ENCODE measurements at regions not wholly inside any gene's neighbourhood (a gene's known extent, or its start where the extent isn't known, plus 50 kb on each side); places are given as distances from the start of the nearest gene placed in this dataset.

- Histone ChIP-seq H3K4me2 (ENCODE audit: low read length) (no peak overlapping the region), H3K36me3 (replicated peaks; ENCODE audit: low read depth, low read length) (no peaks in the 10 kb centered on the region), H2AFZ (ENCODE audit: low read depth, low read length) (no peak overlapping the region), H3K79me2 (ENCODE audit: low read length) (no peaks in the 10 kb centered on the region), H3K4me1 (ENCODE audit: low read length) (no peaks in the 10 kb centered on the region), H3K27ac (ENCODE audit: low read length) (no peak overlapping the region), H3K27me3 (ENCODE audit: low read depth, low read length) (no peaks in the 10 kb centered on the region), H3K4me3 (ENCODE audit: low read length) (no peak overlapping the region), H3K9ac (ENCODE audit: low read length) (no peak overlapping the region), H4K20me1 (ENCODE audit: insufficient read depth, low read length) (no peaks in the 10 kb centered on the region), H3K9me3 (ENCODE audit: insufficient read depth, low read length) (no peaks in the 10 kb centered on the region)
- no peak for TF ChIP-seq EZH2phosphoT487 (IDR thresholded peaks at IDR 0.05; ENCODE audit: low read depth)
- TF ChIP-seq, protein P1, sequence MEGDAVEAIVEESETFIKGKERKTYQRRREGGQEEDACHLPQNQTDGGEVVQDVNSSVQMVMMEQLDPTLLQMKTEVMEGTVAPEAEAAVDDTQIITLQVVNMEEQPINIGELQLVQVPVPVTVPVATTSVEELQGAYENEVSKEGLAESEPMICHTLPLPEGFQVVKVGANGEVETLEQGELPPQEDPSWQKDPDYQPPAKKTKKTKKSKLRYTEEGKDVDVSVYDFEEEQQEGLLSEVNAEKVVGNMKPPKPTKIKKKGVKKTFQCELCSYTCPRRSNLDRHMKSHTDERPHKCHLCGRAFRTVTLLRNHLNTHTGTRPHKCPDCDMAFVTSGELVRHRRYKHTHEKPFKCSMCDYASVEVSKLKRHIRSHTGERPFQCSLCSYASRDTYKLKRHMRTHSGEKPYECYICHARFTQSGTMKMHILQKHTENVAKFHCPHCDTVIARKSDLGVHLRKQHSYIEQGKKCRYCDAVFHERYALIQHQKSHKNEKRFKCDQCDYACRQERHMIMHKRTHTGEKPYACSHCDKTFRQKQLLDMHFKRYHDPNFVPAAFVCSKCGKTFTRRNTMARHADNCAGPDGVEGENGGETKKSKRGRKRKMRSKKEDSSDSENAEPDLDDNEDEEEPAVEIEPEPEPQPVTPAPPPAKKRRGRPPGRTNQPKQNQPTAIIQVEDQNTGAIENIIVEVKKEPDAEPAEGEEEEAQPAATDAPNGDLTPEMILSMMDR (IDR thresholded peaks at IDR 0.05; ENCODE audit: low read depth, low read length) = no peak
Measured at GRCh38 chr12:130007771-130008170, 103.9 kb upstream of the TMEM132D start.

GRCh38 chr12:130008241-130008640, 104.4 kb upstream of the TMEM132D start:
- Histone ChIP-seq H3K4me2 (ENCODE audit: low read length) (no peak overlapping the region), H3K27ac (ENCODE audit: low read length) (no peak overlapping the region), H3K4me1 (ENCODE audit: low read length) (no peaks in the 10 kb centered on the region), H3K9ac (ENCODE audit: low read length) (no peak overlapping the region), H4K20me1 (ENCODE audit: insufficient read depth, low read length) (no peaks in the 10 kb centered on the region), H3K36me3 (replicated peaks; ENCODE audit: low read depth, low read length) (no peaks in the 10 kb centered on the region), H3K4me3 (ENCODE audit: low read length) (no peak overlapping the region), H3K27me3 (ENCODE audit: low read depth, low read length) (no peaks in the 10 kb centered on the region), H3K9me3 (ENCODE audit: insufficient read depth, low read length) (no peaks in the 10 kb centered on the region), H2AFZ (ENCODE audit: low read depth, low read length) (no peak overlapping the region), H3K79me2 (ENCODE audit: low read length) (no peaks in the 10 kb centered on the region)
- TF ChIP-seq, protein P1 (IDR thresholded peaks at IDR 0.05; ENCODE audit: low read depth, low read length) = no peak
- no peak for TF ChIP-seq EZH2phosphoT487 (IDR thresholded peaks at IDR 0.05; ENCODE audit: low read depth)

- H3K4me2 ChIP-seq (ENCODE audit: low read length) = no peak overlapping the region
- H2AFZ ChIP-seq (ENCODE audit: low read depth, low read length) = no peak overlapping the region
- H3K4me3 ChIP-seq (ENCODE audit: low read length) = no peak overlapping the region
- no peak for TF ChIP-seq EZH2phosphoT487 (IDR thresholded peaks at IDR 0.05; ENCODE audit: low read depth)
- TF ChIP-seq, protein P1 (IDR thresholded peaks at IDR 0.05; ENCODE audit: low read depth, low read length) = no peak
- H3K79me2 ChIP-seq (ENCODE audit: low read length) = no peaks in the 10 kb centered on the region
- no peak overlapping the region for H3K9ac ChIP-seq (ENCODE audit: low read length)
- no peak overlapping the region for H3K27ac ChIP-seq (ENCODE audit: low read length)
- no peaks in the 10 kb centered on the region for H3K27me3 ChIP-seq (ENCODE audit: low read depth, low read length)
- no peaks in the 10 kb centered on the region for H3K4me1 ChIP-seq (ENCODE audit: low read length)
- H3K9me3 ChIP-seq (ENCODE audit: insufficient read depth, low read length) = no peaks in the 10 kb centered on the region
- no peaks in the 10 kb centered on the region for H4K20me1 ChIP-seq (ENCODE audit: insufficient read depth, low read length)
- no peaks in the 10 kb centered on the region for H3K36me3 ChIP-seq (replicated peaks; ENCODE audit: low read depth, low read length)
Measured at GRCh38 chr12:130009961-130010360, 106.1 kb upstream of the TMEM132D start.

DNA sequence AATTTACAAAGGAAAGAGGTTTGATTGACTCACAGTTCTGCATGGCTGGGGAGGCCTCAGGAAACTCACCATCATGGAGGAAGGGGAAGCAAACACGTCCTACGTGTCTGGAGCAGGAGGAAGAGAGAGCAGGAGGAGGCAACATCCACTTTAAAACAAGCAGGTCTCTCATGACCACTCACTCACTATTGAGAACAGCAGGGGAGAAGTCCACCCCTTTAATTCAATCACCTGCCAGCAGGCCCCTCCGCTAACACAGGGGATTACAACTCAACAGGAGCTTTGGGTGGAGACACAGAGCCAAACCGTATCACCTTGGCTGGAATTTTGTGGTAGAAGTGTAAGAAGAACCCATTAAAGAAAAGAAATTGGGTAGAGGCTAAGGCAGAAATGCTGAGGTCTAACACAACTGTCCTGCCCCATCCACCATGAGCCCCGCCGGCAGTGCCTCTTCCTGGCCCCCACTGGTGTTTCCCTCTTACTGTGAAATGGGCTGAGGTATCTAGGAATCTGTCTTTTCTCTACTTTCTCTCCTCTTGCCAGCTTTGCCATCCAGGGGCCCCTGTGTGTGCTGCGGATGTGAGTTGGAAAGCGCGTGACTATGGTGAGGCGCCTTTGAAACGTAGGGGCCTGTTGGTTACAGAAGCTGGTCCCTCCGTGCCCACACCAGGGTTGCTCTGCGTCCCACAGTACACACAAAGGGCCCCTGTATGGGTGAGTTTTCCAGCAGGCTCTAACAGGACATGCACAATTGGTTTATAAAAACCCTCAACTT, 108.0 kb upstream of the TMEM132D start:
- Histone ChIP-seq H2AFZ (ENCODE audit: low read depth, low read length) (no peak overlapping the region), H3K9ac (ENCODE audit: low read length) (no peak overlapping the region), H3K4me3 (ENCODE audit: low read length) (no peak overlapping the region), H3K27me3 (ENCODE audit: low read depth, low read length) (no peaks in the 10 kb centered on the region), H3K4me1 (ENCODE audit: low read length) (no peaks in the 10 kb centered on the region), H4K20me1 (ENCODE audit: insufficient read depth, low read length) (no peaks in the 10 kb centered on the region), H3K4me2 (ENCODE audit: low read length) (no peak overlapping the region), H3K79me2 (ENCODE audit: low read length) (no peaks in the 10 kb centered on the region), H3K9me3 (ENCODE audit: insufficient read depth, low read length) (no peaks in the 10 kb centered on the region), H3K36me3 (replicated peaks; ENCODE audit: low read depth, low read length) (no peaks in the 10 kb centered on the region), H3K27ac (ENCODE audit: low read length) (no peak overlapping the region)
- TF ChIP-seq EZH2phosphoT487 (IDR thresholded peaks at IDR 0.05; ENCODE audit: low read depth) = no peak
- TF ChIP-seq, protein P1 (IDR thresholded peaks at IDR 0.05; ENCODE audit: low read depth, low read length) = no peak
